Prostate gland (tissue), 2 donors: ENCODE measurements at regions not wholly inside any gene's neighbourhood (a gene's known extent, or its start where the extent isn't known, plus 50 kb on each side); places are given as distances from the start of the nearest gene placed in this dataset.

ENCODE experiments used
- POLR2A ChIP-seq: fragments of 450-650 bp; IDR thresholded peaks from one replicate; pipeline ENCODE4 v1.6.1; 2016; ENCODE audit warnings: antibody characterized with exemption, mild to moderate bottlenecking
- TF ChIP-seq, protein P1 (sequence below), 4 experiments: fragments of 200-600 bp in 2 of 4; fragments of 450-650 bp in 2 of 4; sonication (generic) in 2 of 4; IDR thresholded peaks; 1 replicate in 3 of 4; 2 replicates in 1 of 4; pipeline ENCODE4 v1.5.1; 2016 to 2019; ENCODE audit warnings: antibody characterized with exemption in 4 of 4, mild to moderate bottlenecking in 2 of 4, moderate library complexity in 2 of 4

DNA sequence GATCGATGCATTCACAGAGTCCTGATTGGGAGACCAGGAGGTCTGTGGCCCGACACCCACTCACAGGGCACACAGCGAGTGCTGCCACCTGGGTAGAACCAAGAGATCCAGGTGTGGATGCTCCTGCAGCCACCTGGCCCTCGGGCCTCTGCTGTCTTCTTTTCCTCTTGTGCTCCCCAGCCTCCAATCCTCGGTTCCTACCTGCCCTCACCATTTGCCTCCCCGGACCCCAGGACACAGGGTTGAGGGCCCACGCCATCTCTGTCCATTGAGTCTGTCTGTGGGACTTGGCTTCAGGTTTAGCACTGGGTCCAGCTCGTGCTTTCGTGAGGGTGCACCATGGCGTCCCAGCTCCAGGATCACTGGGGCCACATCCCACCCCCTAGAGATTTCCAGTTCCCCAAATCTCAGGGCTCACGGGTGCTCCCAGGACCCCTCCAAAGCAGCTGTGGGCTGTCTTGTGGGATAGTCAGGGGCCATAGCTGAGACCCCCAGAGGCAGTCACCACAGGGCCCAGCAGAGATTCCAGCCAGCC, 591.1 kb downstream of the BRD1 start:
- TF ChIP-seq, protein P1, sequence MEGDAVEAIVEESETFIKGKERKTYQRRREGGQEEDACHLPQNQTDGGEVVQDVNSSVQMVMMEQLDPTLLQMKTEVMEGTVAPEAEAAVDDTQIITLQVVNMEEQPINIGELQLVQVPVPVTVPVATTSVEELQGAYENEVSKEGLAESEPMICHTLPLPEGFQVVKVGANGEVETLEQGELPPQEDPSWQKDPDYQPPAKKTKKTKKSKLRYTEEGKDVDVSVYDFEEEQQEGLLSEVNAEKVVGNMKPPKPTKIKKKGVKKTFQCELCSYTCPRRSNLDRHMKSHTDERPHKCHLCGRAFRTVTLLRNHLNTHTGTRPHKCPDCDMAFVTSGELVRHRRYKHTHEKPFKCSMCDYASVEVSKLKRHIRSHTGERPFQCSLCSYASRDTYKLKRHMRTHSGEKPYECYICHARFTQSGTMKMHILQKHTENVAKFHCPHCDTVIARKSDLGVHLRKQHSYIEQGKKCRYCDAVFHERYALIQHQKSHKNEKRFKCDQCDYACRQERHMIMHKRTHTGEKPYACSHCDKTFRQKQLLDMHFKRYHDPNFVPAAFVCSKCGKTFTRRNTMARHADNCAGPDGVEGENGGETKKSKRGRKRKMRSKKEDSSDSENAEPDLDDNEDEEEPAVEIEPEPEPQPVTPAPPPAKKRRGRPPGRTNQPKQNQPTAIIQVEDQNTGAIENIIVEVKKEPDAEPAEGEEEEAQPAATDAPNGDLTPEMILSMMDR (IDR thresholded peaks at IDR 0.05), result no peak
- TF ChIP-seq POLR2A, result no peak
